ENCODE measurements at regions not wholly inside any gene's neighbourhood (a gene's known extent, or its start where the extent isn't known, plus 50 kb on each side); places are given as distances from the start of the nearest gene placed in this dataset.

GRCh38 chr15:87703327-87704111, 553.0 kb downstream of the NTRK3 start:
- TF ChIP-seq ASH2L (IDR thresholded peaks at IDR 0.05; ENCODE audit: low read length) = no peak
- no peak for TF ChIP-seq JUN (IDR thresholded peaks at IDR 0.05; ENCODE audit: low read depth, low read length)
- no peak for TF ChIP-seq CTCF (IDR thresholded peaks at IDR 0.05; ENCODE audit: control extremely low read depth in 1 of 3, insufficient read depth in 1 of 3, low read depth in 1 of 3, low read length in 3 of 3)
- TF ChIP-seq HDAC6 (IDR thresholded peaks at IDR 0.05; ENCODE audit: low read depth, low read length) = no peak
- TF ChIP-seq GABPA (IDR thresholded peaks at IDR 0.05; ENCODE audit: borderline replicate concordance, insufficient read depth, low read length) = no peak
